COR-L47 (cell line): ENCODE measurements at regions not wholly inside any gene's neighbourhood (a gene's known extent, or its start where the extent isn't known, plus 50 kb on each side); places are given as distances from the start of the nearest gene placed in this dataset.

Experiments used
- DNase-seq: peaks from one replicate; lab custom pipeline; 2025; lab: John Stamatoyannopoulos, UW

DNA sequence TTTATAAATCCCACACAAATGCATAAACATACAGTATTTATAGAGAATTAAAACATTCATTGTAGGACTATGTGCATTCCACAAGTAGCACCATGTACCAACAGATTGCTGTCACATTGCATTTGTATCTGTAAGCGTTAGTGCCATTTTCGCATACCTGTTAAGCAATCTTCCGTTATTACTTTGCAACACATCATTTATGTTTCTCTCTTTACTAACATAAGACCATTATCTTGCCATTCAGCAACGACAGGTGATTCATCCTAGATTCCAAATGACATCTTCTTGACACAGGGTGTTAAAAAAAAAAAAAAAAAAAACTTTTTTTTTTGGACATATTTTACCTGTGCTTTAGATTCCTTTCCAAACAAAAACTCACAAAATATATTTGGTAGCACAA, 511.8 kb downstream of the ELAVL2 start:
- DNase-seq: no peak

DNA sequence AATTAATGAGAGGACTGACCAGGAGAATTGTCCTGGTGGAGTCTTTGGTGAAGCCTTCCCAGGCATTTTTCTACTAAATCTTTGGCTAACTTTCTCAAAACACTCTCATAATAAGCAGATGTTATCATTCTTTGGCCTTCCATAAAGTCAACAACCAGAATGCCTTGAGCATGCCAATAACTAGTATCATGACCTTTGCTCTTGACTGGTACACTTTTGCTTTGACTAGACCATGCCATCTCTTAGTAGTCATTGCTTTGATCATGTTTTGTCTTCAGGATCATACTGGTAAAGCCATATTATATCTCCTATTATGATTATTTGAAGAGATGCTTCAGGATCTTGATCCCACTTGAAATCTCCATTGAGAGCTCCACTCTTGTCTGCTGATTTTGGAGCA, 506.9 kb downstream of the ELAVL2 start:
- DNase-seq: no peak

DNA sequence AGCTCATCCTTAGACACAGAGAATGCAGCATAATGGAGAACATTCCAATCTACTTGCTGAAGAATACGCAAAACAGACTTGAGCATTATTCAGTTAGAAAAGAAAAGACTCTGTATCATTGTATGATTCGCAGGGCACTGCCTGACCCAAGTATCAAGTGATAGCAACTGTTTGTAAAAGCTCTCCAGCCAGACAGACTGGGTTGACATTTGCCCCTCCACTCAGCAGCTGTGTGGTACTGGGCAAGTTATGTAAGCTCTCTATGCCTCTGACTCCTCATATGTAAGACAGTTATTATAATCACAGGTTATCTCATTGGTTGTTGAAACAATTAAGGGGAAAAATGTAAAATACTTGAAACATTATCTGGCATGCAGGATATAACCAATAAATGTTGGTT, 505.0 kb downstream of the ELAVL2 start:
- peak; percentile 15 for DNase-seq

DNA sequence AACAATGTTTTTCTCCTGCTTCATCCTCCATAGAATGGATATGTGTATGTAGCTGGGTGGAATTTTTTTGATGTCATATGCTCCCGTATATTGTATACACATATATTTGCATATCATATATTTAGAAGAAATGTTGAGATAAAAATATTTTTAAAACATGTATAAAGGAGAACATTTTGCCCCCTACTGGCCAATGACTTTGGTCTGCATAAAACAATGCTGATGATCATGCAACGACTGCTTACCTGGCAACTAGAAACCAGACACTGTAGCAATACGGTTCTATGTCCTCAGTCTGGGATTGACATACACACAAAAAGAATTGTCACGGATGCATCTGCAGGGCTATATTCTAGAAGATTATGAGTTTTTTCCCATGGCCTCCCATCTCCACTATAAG, 503.6 kb downstream of the ELAVL2 start:
- DNase-seq: no peak

DNA sequence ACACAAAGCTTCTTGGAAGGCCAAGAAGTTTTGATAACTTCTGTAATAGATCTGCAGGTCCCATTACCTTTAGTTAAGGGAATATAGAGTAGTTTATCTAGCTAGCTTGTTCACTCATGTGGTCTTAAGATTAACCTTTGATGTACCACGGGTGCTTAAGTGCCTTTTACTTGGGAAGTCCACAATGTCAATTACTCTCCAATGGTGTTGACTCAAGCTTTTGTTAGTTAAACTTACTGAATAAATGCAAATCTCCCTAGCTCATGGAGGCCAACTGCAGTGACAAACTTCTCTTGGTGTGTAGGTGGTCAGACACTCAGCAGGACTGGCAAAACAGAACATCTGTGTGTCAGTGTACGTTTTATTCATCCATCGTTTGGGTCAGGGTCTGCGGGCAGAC, 501.5 kb downstream of the ELAVL2 start:
- no peak for DNase-seq

DNA sequence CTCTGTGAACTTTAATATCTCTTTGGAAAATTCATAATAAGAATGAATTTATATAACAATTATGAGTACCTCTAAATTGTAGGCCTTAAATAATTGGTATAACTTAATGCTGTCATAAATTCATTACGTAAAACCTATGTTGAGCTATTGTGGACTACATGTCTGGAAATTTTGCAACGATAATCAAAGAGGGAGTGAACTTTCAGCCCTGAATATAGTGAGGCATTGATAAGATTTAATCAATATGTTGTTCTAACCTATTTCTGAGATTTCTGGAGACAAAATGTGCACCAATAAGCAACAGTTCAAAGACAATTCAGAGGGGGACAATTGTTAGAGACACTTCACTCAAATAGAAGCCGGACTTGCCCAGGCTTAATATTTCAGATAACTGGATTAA, 499.4 kb downstream of the ELAVL2 start:
- DNase-seq: no peak

DNA sequence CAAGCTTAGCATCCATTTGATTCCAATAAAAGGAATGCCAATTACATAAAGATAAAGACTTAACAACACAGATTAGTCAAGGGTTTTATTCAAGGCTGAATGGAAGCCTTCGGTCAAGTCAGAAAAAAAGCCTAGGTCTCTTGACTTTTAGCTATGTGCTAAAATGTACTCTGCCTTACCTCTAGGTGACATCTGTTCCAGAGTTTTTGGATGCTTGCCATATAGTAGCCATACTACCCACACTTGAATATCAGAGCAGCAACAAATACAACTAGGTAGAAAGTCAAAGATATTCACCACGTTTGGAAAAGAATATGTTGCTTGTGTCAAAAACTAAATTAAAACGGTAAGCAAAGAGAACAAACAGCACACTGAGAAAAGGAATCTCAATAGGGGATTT, 484.7 kb downstream of the ELAVL2 start:
- DNase-seq: no peak

DNA sequence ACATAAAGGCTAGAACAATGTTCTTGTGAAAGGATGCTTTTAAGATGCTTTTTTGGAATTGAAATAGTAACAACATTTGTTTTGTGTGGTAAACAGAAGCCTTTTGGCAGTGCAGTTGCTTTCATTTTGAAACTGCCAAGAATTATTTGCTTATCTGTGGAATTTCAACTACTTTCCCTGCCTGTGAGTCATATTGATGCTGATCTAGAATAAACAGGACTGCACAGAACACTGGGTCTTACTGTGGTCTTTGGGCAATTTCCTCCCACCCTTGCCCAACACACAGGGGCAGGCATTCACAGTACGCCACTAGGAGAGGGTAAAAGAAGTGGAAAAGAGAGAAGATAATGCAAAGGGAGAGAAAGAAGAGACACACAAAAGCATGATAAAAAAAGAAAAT, 483.7 kb downstream of the ELAVL2 start:
- no peak for DNase-seq

DNA sequence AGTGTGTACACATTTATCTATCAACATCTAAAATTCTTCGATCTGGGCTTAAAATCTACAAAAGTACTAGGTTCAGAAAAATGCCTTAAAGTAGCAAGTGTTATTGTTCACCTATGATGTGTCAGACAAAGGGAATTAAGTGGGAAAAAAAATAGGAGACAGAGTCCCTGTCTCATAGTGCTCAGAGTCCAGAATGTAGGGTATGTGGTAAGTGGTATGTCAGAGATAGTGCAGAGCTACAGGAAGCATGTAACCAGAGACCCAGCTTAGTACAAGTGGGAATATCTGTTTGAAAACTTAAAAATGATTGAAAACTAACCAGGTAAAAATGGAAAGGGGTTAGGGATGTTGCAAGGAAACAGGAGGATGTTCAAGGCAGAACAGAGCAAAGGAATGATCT, 482.8 kb downstream of the ELAVL2 start:
- no peak for DNase-seq

DNA sequence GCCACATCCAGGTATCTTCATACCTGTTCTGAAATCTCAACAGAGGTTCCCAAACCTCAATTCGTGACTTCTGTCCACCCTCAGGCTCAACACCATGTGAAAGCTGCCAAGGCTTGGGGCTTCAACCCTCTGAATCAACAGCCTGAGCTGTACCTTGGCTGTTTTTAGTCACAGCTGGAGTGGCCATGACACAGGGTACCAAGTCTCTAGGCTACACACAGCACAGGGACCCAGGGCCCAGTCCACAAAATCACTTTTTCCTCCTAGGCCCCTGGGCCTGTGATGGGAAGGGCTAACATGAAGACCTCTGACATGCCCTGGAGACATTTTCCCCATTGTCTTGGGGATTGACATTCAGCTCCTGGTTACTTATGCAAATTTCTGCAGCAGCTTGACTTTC, 464.9 kb downstream of the ELAVL2 start:
- DNase-seq: no peak

DNA sequence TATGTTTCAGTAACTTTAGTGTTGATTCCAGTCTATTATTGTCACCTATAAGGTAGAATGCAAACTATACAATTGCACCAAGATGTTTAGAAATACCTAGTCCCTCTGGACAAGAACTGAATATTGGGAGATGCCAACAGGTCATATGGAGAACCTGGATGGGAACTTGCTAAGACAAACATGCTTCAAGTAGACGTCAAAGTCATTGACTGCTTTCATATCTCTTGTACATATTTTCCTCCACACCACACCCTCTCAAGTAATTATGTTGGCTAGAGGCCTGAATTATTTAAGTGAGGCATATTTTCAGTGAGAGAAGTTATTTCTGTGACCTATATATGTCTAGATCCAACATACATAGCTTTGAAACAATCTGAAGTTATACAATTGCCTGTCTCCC, 453.3 kb downstream of the ELAVL2 start:
- DNase-seq: no peak

DNA sequence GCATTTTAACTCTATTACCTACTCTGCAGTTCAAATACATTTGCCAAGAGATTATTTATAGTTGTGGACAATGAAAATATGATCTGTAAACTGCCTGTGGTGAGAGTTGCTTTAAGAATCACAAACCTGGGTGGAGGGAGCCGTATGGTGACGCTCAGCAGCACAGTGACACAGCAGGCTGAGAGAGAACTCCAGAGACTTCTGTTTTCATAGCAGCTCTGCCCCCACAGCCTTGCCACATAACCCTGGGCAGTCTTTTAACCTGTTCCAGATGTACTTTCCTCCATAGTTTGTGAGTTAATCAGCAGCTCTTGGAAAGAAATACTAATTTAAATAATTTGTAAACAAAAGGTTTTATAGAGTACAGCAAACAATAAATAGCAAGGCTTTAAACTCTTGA, 450.5 kb downstream of the ELAVL2 start:
- DNase-seq: no peak

DNA sequence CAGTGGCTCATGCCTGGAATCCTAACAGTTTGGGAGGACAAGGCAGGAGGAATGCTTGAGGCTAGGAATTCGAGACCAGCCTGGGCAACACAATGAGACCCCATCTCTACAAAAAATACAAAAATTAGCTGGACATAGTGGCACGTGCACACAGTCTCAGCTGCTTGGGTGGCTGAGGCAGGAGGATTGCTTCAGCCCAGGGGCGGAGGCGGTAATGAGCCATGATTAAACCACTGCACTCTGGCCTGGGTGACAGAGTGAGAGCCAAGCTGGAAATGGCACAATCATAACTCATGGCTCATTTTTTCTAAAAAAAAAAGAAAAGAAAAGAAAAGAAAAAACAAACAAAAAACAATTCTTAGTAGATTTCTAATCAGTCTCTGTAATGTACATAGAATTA, 446.2 kb downstream of the ELAVL2 start:
- no peak for DNase-seq

DNA sequence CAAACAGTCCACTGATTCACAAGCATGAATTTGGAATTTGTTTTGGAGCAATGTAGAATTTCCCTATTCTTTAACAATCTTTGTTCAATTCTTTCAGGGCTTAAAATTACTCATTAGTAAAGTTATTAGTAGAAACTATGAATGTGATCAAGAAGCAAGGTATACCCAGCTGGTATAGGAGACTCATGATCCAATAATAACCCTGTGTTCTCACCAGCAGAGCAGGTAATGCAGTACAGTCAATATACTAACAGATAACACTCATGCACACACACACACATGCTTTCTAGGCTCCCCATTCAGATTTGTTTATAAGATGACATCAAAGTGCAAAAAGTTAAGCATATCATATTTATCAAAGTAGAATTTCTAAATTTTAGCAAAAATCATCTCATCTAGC, 445.2 kb downstream of the ELAVL2 start:
- DNase-seq: no peak

DNA sequence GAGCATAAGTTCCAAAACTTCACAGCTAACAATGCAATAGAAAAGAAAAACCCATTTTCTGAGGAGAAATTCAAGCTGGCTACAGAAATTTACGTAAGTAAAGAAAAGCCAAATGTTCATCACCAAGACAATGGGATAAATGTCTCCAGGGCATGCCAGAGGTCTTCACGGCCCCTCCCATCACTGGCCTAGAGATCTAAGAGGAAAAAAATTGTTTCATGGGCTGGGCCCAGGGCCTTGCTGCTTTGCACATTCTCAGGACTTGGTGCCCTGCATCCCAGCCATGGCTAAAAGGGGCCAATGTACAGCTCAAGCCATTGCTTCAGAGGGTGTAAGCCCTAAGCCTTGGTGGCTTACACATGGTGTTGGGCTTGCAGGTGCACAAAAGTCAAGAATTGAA, 443.6 kb downstream of the ELAVL2 start:
- DNase-seq: no peak

DNA sequence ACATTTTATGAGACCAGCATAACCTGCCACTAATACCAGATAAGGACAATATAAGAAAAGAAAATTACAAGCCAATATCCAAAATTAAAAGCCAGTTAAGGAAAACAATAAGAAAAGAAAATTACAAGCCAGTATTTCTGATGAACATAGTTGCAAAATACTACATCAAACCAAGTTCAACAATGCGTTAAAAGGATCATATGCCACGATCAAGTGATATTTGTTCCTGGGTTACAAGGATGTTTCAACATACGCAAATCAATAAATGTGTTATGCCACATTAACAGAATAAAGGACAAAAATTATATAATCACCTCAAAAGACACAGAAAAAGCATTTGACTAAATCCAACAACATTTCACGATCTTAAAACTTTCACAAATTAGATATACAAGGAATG, 431.9 kb downstream of the ELAVL2 start:
- DNase-seq: no peak

DNA sequence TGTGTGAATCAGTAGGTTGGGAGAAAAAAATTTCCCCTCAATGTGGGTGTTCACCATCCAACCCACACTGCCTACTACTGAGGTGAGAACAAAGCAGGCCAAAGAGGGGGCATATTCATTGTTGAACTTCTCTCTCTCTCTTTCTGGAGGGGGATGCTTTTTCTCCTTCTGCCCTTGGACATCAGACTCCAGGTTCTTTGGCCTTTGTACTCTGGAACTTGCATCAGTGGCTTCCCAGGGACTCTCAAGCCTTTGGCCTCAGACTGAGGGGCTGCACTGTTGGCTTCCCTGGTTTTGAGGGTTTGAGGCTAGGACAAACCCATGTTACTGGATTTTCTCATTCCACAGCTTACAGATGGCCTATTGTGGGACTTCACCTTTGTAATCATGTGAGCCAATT, 417.2 kb downstream of the ELAVL2 start:
- DNase-seq: no peak

DNA sequence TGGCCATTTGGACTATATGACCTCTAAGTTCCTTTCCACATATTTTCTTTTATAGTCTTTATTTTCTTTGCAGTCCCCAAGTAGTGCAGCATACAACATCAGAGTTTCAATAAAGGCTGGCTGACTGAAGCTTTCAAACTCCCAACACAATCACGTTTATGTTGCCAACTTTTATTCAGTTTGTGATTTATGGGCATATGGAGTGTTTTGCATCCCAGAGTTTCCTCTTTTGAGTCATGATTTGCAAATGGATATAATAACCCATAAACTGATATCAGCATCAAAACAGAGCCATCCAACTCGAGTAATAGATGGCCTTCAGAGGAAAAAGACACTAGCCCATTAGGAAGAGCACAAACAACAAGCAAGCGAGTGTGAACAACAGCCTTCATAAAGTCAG, 414.0 kb downstream of the ELAVL2 start:
- DNase-seq: no peak

DNA sequence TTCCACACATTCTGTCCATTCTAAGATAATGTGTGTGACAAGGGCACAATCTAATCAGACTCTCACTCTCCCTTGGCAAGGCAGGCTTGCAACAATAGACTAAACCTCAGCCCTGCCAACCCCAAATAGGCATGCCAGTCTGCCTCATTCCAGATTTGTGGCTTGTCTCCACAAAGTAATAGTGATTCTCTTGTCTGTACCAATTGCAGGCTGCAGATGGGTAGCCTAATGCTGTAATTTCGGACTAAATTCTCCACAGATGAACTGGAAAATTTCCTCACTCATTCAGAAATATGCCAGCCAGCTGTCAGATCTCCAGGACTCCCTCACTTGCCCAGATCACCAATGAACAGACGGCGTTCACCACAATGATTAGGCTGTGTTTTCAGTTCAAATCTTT, 413.6 kb downstream of the ELAVL2 start:
- no peak for DNase-seq

DNA sequence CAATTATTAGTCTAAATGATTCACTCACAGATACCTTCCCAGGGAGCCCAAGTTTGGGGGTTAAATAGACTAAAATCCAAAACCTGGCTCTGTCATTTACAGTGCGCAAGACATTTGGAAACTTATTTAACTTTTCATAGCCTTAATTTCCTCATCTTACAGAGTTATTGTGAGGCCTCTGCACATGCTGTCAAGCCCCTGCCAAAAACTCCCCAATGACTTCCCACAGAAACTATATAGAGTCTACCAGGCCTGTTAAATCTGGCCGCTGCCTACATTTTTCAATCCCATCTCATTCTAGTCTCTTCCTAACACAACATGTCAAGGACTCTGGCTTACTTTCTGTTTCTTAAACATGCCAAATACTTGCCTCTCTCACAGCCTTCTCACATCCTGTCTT, 412.5 kb downstream of the ELAVL2 start:
- no peak for DNase-seq

DNA sequence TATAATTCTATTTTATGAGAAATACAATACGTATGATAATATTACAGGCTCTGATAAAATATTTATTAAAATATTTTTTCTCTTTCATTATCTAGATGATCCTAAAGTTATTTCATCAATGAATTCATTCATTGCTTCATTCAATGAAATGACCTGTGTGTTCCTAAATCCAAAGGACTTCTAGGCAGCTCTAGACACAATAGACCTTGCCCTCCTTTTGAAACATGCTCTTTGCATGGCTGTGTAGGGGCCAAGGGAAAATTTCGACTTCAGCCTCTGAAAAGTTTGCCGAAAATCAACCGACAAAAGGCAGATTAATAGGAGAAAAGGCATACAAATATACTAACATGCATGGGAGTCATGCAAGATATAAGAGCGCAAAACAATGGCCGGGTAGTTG, 402.0 kb downstream of the ELAVL2 start:
- no peak for DNase-seq

DNA sequence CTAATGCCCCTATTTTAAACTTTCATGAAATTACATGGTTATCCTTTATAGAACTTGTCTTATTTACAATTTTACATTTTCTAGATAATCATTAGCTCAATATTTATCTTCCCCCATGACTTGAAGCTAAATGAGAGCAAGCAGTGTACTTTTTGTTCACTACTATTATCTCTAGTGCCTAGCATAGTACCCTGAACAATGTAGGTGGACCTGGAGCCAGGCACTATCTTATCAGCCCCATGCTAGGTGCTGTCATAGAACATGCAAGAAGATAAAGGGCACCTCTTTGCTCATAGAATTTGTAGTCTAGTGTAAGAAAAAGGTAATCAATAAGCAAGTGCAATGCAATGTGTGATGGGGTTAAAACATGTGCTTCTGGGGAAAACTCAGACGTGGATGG, 399.9 kb downstream of the ELAVL2 start:
- DNase-seq: no peak

DNA sequence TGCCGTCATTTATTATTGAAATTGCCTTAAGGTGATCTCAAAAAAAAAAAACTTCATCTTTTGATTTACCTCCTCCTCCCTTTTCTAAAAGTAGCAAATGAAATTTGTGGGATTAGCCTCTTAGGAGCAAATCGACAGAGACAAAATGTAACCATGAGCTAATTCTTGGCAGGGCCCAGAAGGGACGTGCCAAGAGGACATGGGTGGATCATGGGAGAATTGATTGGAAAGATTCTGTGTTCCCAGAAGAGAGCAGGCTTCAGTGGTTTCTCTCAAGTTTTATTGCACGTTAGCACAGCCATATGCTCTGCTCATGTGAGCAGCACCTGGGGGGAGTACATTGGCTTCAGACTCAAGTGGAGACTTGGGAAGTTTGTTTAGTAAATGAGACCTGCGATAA, 394.6 kb downstream of the ELAVL2 start:
- no peak for DNase-seq

DNA sequence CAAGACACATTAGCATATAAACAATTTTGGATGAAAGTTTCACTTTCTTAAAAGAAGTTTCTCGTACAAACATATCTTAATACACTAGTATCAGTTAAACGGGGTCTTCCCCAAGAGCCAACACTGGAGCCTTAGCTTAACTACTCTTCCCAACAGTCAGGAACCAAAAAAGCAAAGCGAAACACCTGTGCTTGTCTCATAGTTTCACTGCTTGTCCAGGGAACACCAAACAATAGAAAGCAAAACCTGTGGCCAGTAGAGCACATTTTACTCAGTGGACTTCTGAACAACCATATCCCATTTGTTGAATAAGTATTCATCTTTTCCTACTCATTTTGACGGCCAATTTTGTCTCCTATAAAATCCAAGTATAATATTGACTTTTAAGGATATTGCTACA, 391.4 kb downstream of the ELAVL2 start:
- DNase-seq: no peak

DNA sequence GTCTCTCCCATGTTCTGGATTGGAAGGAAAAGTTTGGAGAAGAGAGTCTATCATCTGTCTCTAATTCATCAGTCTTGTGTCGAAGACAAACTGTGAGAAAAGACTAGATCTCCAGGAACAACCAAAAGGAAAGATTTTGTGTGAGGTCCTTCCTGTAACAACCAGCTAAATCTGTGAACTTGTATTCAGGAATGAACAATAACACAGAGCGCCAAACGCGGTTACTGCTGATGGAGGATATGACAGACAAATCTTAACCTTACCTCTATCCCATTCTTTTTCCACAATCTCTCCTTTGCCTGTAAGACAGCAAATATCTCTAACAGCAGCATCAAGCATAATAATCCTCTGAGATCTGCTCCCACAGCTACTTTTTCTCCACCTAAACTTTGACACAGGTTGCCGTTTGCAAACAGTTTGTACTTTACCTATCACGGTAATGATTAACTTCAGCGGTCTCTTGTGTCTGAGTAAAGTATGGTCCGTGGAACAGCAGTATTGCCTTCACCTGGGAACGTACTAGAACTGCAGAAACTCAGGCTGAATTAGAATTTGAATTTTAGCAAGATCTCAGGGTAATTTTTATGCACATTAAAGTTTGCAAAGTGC, 387.6 kb downstream of the ELAVL2 start:
- DNase-seq: no peak
